ENCODE measurements at regions not wholly inside any gene's neighbourhood (a gene's known extent, or its start where the extent isn't known, plus 50 kb on each side); places are given as distances from the start of the nearest gene placed in this dataset.

- no peak for TF ChIP-seq YY1 (IDR thresholded peaks at IDR 0.05; ENCODE audit: insufficient read depth, insufficient read length)
- no peak for TF ChIP-seq ZNF274 (IDR thresholded peaks at IDR 0.05; ENCODE audit: low read depth, low read length)
Measured at GRCh38 chr1:221900678-221901077, 158.8 kb upstream of the DUSP10 start.

Data from NT2/D1 (cell line).